BLaER1 treated with 17β-estradiol and CSF1 and Interleukin-3, amounts not matched to agents 10 nM and 100 nM (cell line): ENCODE measurements at regions not wholly inside any gene's neighbourhood (a gene's known extent, or its start where the extent isn't known, plus 50 kb on each side); places are given as distances from the start of the nearest gene placed in this dataset.

Experiments used
- H3K27ac ChIP-seq, 11 experiments: shearing (Covaris generic); formaldehyde crosslinking; 2 replicates each; pipeline ENCODE4 v1.8.1; 2022
- H3K27me3 ChIP-seq, 11 experiments: shearing (Covaris generic); formaldehyde crosslinking; 2 replicates each; pipeline ENCODE4 v1.8.1; 2022
- H3K36me3 ChIP-seq, 11 experiments: shearing (Covaris generic); formaldehyde crosslinking; 2 replicates each; pipeline ENCODE4 v1.8.1; 2022
- H3K4me1 ChIP-seq, 10 experiments: shearing (Covaris generic); formaldehyde crosslinking; 2 replicates each; pipeline ENCODE4 v1.8.1; 2022
- H3K4me2 ChIP-seq, 11 experiments: shearing (Covaris generic); formaldehyde crosslinking; 2 replicates each; pipeline ENCODE4 v1.8.1; 2022
- H3K4me3 ChIP-seq, 10 experiments: shearing (Covaris generic); formaldehyde crosslinking; 2 replicates each; pipeline ENCODE4 v1.8.1; 2022
- H3K9ac ChIP-seq, 11 experiments: shearing (Covaris generic); formaldehyde crosslinking; 2 replicates each; pipeline ENCODE4 v1.8.1; 2022
- H3K9me3 ChIP-seq, 11 experiments: shearing (Covaris generic); formaldehyde crosslinking; replicated peaks in 1 of 11; 2 replicates each; pipeline ENCODE4 v1.8.1; 2022
- H4K20me1 ChIP-seq, 11 experiments: shearing (Covaris generic); formaldehyde crosslinking; 2 replicates each; pipeline ENCODE4 v1.8.1; 2022
- Cebpa-rat ChIP-seq, 11 experiments: shearing (Covaris generic); IDR thresholded peaks; 2 replicates each; pipeline ENCODE4 v1.8.1; 2022

DNA sequence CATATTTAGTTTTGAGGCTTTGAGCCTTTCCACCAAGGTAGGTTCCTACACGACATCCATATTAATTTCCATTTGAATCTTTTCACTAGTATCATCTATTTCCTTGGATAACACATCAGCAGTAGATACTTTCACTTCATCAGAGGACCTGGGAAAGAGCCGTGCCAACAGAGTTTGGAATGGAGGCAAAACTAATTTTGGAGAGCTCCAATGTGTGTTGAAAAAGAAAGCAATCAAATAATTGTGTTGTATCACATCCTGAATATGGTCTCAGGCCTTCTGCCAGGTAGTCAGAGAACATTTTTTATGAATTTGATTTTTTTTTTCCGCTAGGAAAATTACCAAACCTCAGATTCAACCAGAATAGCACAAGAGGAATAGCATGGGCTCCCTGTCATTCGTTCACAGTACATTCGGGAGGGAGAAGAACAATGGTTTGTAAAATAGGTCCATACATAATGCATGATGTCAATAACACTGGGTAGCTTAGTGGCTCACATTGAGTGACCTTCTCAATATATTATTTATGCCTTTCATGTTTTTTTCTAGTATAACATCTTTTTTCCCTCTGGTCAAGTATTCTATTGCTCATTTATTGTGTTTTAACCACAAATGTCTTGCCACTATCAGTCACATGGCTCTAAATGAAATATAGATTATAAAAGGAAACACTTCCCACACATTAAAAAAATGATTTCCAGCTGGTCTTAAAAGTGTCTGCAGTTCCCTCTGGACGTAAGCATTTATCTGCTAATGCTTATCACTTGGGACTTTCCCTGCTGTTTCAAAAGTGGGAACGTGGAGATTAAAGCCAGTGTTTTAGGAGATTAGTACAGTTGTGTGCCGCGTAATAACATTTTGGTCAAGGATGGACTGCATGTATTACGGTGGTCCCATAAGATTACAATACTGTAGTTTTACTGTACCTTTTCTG is 68.6 kb upstream of the RAPH1 start:
- H3K4me1 ChIP-seq, result peaks cover 6 to 38% (median 26%) of the 10 kb centered on the region in 10 experiments
- peak overlapping the region in 2 of 11 experiments; percentile 9 to 38; a peak in 3 of 22 replicates for H3K4me2 ChIP-seq
- no peaks in the 10 kb centered on the region for H3K9me3 ChIP-seq
- no peak overlapping the region for H3K27ac ChIP-seq
- 0 out of 22 replicates have a peak, but pooled peaks cover 0 to under 1% (median 0%) of the 10 kb centered on the region in 11 experiments for H4K20me1 ChIP-seq
- H3K27me3 ChIP-seq, result peaks cover 23 to 58% (median 46%) of the 10 kb centered on the region in 11 experiments
- H3K9ac ChIP-seq, result no peak overlapping the region
- TF ChIP-seq Cebpa-rat (IDR thresholded peaks at IDR 0.05), result no peak
- no peak overlapping the region for H3K4me3 ChIP-seq
- H3K36me3 ChIP-seq, result no peaks in the 10 kb centered on the region

DNA sequence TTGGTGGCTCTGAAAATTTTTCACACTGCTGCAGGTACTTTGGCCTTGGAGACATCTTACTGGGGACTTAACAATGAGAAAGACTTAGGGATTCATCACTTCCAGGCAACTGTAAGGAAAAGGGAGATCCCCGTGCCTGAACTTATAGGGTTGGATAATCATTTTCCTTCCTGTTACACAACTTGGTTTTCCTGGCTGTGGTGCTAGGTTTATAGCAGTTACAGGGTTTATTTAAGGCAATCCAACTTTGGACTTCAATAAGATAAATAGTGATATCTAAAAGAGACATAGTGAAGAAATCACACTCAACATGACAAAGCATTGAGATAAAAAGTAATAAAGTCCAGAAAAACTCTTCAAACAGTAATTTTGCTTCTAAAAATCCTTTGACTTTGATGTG is 70.2 kb upstream of the RAPH1 start:
- Histone ChIP-seq H3K9ac (no peak overlapping the region), H3K27me3 (peaks cover 10 to 42% (median 30%) of the 10 kb centered on the region in 11 experiments), H3K9me3 (no peaks in the 10 kb centered on the region), H3K36me3 (no peaks in the 10 kb centered on the region), H3K27ac (no peak overlapping the region), H3K4me1 (peaks cover 0 to 26% (median 16%) of the 10 kb centered on the region in 10 experiments; a peak in 14 of 20 replicates), H3K4me2 (peak overlapping the region in 9 of 11 experiments; percentile 4 to 75 (median 50); a peak in 13 of 22 replicates), H4K20me1 (no peaks in the 10 kb centered on the region), H3K4me3 (no peak overlapping the region)
- no peak for TF ChIP-seq Cebpa-rat (IDR thresholded peaks at IDR 0.05)

DNA sequence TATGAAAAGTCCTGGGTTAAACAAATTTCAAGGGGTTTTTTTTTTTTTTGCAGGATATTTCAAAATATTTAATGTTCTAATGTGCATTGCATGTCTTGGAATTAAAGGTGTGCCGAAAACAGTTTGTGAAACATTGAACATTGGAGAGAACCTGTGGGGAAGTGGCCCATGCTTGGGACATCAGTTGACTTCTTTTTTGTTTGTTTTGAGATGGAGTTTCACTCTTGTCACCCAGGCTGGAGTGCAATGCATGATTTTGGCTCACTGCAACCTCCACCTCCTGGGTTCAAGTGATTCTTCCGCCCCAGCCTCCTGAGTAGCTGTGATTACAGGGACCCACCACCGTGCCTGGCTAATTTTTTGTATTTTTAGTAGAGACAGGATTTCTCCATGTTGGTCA is 71.0 kb upstream of the RAPH1 start:
- Histone ChIP-seq H4K20me1 (no peaks in the 10 kb centered on the region), H3K4me2 (no peak overlapping the region), H3K27ac (no peak overlapping the region), H3K27me3 (peaks cover 4 to 35% (median 23%) of the 10 kb centered on the region in 11 experiments; a peak in 17 of 22 replicates), H3K36me3 (no peaks in the 10 kb centered on the region), H3K4me3 (no peak overlapping the region), H3K4me1 (peaks cover 0 to 25% (median 14%) of the 10 kb centered on the region in 10 experiments; a peak in 14 of 20 replicates), H3K9ac (no peak overlapping the region), H3K9me3 (no peaks in the 10 kb centered on the region)
- TF ChIP-seq Cebpa-rat (IDR thresholded peaks at IDR 0.05), result no peak

DNA sequence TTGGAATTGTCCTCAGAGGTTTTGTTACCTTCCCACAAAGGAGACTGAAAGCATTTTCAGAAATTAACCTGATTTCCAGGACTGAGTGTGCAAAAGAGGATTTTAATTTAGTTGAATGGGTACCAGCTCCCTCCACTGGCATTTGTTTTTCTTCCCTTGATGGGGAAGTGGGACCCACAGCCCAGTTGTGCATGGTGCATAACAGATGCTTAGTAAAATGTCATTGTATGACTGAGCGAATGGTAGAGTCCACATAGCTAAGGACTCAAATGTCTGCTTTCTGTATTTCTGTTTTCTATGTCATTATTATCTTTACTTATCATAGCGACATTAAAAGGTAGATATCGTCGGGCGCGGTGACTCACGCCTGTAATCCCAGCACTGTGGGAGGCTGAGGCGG is 75.5 kb upstream of the RAPH1 start:
- TF ChIP-seq Cebpa-rat (IDR thresholded peaks at IDR 0.05), result no peak
- 0 out of 22 replicates have a peak, but pooled peaks cover 0 to 3% (median 0%) of the 10 kb centered on the region in 11 experiments for H3K27me3 ChIP-seq
- H3K9me3 ChIP-seq, result no peaks in the 10 kb centered on the region
- H3K4me3 ChIP-seq, result no peak overlapping the region
- peaks cover 0 to 7% (median 2%) of the 10 kb centered on the region in 10 experiments; a peak in 10 of 20 replicates for H3K4me1 ChIP-seq
- H3K27ac ChIP-seq, result no peak overlapping the region
- H3K9ac ChIP-seq, result no peak overlapping the region
- no peak overlapping the region for H3K4me2 ChIP-seq
- H3K36me3 ChIP-seq, result no peaks in the 10 kb centered on the region
- no peaks in the 10 kb centered on the region for H4K20me1 ChIP-seq

DNA sequence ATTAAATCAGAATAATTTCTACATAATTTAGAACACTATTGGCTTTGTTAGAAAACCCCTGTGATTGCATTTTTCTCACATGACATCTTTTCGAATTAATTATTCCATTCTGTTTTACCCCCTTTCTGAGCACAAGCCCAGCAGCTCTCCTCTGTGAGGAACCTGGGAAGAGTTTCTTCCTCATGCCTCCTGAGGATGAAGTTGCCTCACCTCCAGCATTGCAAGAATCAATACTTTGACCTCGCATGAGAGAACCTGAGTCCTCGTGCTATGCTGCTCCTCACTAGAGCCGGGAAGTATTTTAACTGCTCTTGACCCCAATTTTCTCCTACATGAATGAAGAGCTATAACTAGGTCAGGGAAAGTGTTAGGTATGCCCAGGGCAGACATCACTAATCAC is 77.1 kb upstream of the RAPH1 start:
- no peaks in the 10 kb centered on the region for H3K36me3 ChIP-seq
- no peaks in the 10 kb centered on the region for H4K20me1 ChIP-seq
- H3K27ac ChIP-seq, result no peak overlapping the region
- H3K4me1 ChIP-seq, result no peaks in the 10 kb centered on the region
- H3K9me3 ChIP-seq, result no peaks in the 10 kb centered on the region
- H3K27me3 ChIP-seq, result no peaks in the 10 kb centered on the region
- no peak overlapping the region for H3K9ac ChIP-seq
- no peak for TF ChIP-seq Cebpa-rat (IDR thresholded peaks at IDR 0.05)
- no peak overlapping the region for H3K4me2 ChIP-seq
- no peak overlapping the region for H3K4me3 ChIP-seq

DNA sequence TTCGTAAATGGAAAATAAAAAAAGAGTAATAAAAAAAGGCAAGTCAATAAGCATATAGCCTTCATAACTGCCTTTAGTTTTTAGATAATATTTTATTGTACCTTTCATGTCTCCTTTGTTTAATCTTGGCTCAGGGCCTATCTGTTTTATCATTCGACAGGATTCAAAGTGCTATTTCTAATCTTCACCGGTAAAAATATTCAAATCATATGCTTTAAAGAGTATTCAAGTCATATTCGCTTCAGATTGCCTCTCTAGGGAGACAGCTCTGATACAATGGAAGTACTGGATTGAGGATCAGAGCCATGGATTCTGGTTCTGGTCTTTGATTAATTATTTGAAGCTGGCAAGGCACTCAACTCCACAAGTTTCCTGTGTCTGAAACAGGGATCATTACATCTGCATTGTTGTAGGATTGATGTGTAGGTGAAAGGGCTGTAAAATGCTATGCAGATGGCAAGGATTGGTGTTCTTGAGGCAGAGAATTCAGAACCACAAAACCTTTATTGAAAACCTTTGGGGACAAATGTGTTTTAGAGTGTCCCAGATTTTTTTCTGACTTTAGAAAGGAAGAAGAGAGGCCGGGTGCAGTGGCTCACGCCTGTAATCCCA is 84.3 kb upstream of the RAPH1 start:
- Histone ChIP-seq H3K36me3 (no peaks in the 10 kb centered on the region), H3K9ac (no peak overlapping the region), H3K27ac (no peak overlapping the region), H3K4me2 (no peak overlapping the region), H3K4me3 (no peak overlapping the region), H4K20me1 (no peaks in the 10 kb centered on the region), H3K4me1 (peaks cover 0 to 4% (median 0%) of the 10 kb centered on the region in 10 experiments; a peak in 1 of 20 replicates), H3K9me3 (peaks cover 0 to 4% (median 0%) of the 10 kb centered on the region in 11 experiments; a peak in 1 of 22 replicates), H3K27me3 (no peaks in the 10 kb centered on the region)
- TF ChIP-seq Cebpa-rat (IDR thresholded peaks at IDR 0.05), result no peak

DNA sequence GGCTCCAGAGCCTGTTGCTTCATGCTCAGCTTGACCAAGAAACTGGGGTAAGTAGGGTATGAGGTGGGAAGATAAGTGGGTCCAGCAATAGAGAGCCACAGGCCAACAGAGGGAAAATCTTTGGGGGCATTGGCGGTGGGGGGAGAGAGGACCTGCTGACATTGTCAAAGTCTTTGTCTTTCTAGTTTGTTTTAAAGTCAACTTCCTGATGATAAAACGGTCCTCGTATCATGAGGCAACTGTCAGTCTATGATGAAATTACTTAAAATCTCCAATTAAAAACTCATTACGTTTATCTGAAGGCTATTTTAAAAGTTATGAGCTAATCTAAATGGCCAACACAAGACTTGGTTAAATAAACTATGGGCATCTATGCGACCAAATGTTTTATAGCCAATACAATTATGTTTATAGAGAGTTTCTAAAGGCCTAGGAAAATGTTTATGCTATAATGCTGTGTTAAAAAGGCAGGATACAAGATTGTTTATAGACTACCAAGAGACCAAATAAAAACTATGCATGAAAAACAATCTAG is 84.4 kb upstream of the CD28 start:
- Histone ChIP-seq H3K27ac (no peak overlapping the region), H3K9ac (no peak overlapping the region), H4K20me1 (no peaks in the 10 kb centered on the region), H3K4me3 (no peak overlapping the region), H3K9me3 (peaks cover 0 to 4% (median 0%) of the 10 kb centered on the region in 11 experiments; a peak in 1 of 22 replicates), H3K27me3 (no peaks in the 10 kb centered on the region), H3K36me3 (no peaks in the 10 kb centered on the region), H3K4me1 (peaks cover 0 to 4% (median 0%) of the 10 kb centered on the region in 10 experiments; a peak in 1 of 20 replicates), H3K4me2 (no peak overlapping the region)
- no peak for TF ChIP-seq Cebpa-rat (IDR thresholded peaks at IDR 0.05)

DNA sequence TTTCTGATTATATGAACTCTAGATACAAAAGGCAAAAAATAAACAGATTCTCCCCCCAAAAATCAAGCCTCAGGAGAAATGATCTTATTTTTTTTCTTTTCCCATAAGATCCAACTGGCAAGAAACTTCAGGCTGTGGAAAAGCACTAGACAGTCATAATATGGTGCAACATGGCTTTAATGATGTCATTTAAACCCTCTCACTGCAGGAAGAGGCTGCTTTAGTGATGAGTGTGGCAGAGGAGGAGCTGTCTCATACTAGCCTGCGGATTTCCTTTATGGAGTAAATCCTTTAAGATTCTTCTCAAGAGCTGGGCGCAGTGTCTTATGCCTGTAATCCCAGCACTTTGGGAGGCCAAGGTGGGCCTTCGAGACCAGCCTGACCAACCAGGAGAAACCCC is 83.3 kb upstream of the CD28 start:
- no peak overlapping the region for H3K9ac ChIP-seq
- TF ChIP-seq Cebpa-rat (IDR thresholded peaks at IDR 0.05), result no peak
- H3K27me3 ChIP-seq, result no peaks in the 10 kb centered on the region
- H3K36me3 ChIP-seq, result no peaks in the 10 kb centered on the region
- no peak overlapping the region for H3K4me3 ChIP-seq
- H4K20me1 ChIP-seq, result no peaks in the 10 kb centered on the region
- no peak overlapping the region for H3K4me2 ChIP-seq
- H3K9me3 ChIP-seq, result peaks cover 0 to 4% (median 0%) of the 10 kb centered on the region in 11 experiments; a peak in 1 of 22 replicates
- peaks cover 0 to 4% (median 0%) of the 10 kb centered on the region in 10 experiments; a peak in 1 of 20 replicates for H3K4me1 ChIP-seq
- H3K27ac ChIP-seq, result no peak overlapping the region

DNA sequence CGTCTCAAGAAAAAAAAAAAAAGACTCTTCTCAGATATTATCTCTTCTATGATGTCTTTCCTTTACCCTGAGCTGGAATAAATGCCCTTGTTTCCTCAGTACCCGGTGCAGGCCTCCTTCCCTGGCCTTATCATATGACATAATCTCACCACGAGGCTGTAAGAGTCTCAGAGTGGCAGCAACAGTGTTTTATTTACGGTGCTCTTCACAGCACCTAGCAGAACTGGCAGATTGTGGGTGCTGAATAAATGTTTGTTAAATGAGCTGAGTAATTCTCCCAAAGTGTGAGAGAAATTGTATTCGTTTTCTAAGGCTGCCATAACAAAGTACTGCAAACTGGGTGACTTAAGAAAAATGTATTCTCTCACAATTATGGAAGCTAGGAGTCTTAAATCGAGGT is 82.8 kb upstream of the CD28 start:
- no peak overlapping the region for H3K4me2 ChIP-seq
- H3K27ac ChIP-seq, result no peak overlapping the region
- H3K9ac ChIP-seq, result no peak overlapping the region
- no peak for TF ChIP-seq Cebpa-rat (IDR thresholded peaks at IDR 0.05)
- no peaks in the 10 kb centered on the region for H4K20me1 ChIP-seq
- no peaks in the 10 kb centered on the region for H3K27me3 ChIP-seq
- H3K4me1 ChIP-seq, result peaks cover 0 to 4% (median 0%) of the 10 kb centered on the region in 10 experiments; a peak in 1 of 20 replicates
- H3K36me3 ChIP-seq, result no peaks in the 10 kb centered on the region
- H3K4me3 ChIP-seq, result no peak overlapping the region
- H3K9me3 ChIP-seq, result peaks cover 0 to 4% (median 0%) of the 10 kb centered on the region in 11 experiments; a peak in 1 of 22 replicates
